Transverse colon (tissue), 4 donors: ENCODE measurements at regions not wholly inside any gene's neighbourhood (a gene's known extent, or its start where the extent isn't known, plus 50 kb on each side); places are given as distances from the start of the nearest gene placed in this dataset.

Source experiments
- POLR2A ChIP-seq: fragments of 450-650 bp; IDR thresholded peaks from one replicate; pipeline ENCODE4 v1.6.1; 2016; ENCODE audit warnings: antibody characterized with exemption, mild to moderate bottlenecking, moderate library complexity
- POLR2AphosphoS5 ChIP-seq, 3 donors: sonication (generic); formaldehyde crosslinking; IDR thresholded peaks; one replicate each; pipeline ENCODE4 v1.6.1; 2016; ENCODE audit warnings: antibody characterized with exemption in 3 of 3
- TF ChIP-seq, protein P1 (sequence below), 5 experiments: fragments of 200-600 bp in 3 of 5; fragments of 450-650 bp in 2 of 5; sonication (generic) in 3 of 5; IDR thresholded peaks; 1 replicate in 2 of 5; 2 replicates in 3 of 5; pipeline ENCODE4 v1.5.1; 2016 to 2017; ENCODE audit warnings: antibody characterized with exemption in 5 of 5, inconsistent platforms in 3 of 5, mild to moderate bottlenecking in 2 of 5, moderate library complexity in 1 of 5

DNA sequence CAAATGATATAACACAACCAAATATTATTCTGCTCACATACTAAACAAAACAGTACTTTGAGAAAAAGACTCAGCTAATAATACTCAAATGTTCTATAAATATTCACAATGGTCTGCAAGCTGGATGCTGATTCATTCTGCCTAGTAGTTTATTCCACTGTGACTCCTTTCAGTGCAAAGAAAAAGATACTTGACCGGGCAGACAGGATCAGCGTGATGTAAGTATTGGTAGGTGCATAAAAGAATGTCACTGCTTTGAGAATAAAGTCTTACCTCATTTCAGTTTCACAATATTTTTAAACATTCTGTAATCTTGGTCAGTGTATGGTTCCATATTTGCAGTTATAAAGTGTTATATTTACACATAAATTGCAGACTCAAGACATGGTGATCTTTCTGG lies 223.0 kb upstream of the NUDT12 start:
- TF ChIP-seq, protein P1, sequence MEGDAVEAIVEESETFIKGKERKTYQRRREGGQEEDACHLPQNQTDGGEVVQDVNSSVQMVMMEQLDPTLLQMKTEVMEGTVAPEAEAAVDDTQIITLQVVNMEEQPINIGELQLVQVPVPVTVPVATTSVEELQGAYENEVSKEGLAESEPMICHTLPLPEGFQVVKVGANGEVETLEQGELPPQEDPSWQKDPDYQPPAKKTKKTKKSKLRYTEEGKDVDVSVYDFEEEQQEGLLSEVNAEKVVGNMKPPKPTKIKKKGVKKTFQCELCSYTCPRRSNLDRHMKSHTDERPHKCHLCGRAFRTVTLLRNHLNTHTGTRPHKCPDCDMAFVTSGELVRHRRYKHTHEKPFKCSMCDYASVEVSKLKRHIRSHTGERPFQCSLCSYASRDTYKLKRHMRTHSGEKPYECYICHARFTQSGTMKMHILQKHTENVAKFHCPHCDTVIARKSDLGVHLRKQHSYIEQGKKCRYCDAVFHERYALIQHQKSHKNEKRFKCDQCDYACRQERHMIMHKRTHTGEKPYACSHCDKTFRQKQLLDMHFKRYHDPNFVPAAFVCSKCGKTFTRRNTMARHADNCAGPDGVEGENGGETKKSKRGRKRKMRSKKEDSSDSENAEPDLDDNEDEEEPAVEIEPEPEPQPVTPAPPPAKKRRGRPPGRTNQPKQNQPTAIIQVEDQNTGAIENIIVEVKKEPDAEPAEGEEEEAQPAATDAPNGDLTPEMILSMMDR (IDR thresholded peaks at IDR 0.05) = no peak
- TF ChIP-seq POLR2A = no peak
- TF ChIP-seq POLR2AphosphoS5 (IDR thresholded peaks at IDR 0.05) = no peak
